ENCODE measurements at regions not wholly inside any gene's neighbourhood (a gene's known extent, or its start where the extent isn't known, plus 50 kb on each side); places are given as distances from the start of the nearest gene placed in this dataset.

GRCh38 chr10:123608047-123608446 lies 58.1 kb upstream of the GPR26 start:
- BruUV-seq (replicated peaks), result no TSS peak
- in situ Hi-C loops (cut with HindIII; ENCODE audit: extremely low pct_ligation_motif_present, low pct_unique_long_range_greater_than_20kb), result no loop called here
- Histone ChIP-seq H3K9ac (ENCODE audit: insufficient read depth, low read depth, low read length) (no peak overlapping the region), H3K79me2 (ENCODE audit: insufficient read depth, low read length) (no peaks in the 10 kb centered on the region), H3K4me1 (ENCODE audit: insufficient read depth, low read length) (no peaks in the 10 kb centered on the region), H2AFZ (ENCODE audit: low read length) (no peak overlapping the region), H3K36me3 (replicated peaks in 1 of 2; ENCODE audit: control insufficient read depth in 1 of 2, insufficient read depth in 2 of 2, low read length in 2 of 2) (no peaks in the 10 kb centered on the region), H3K4me3 (replicated peaks in 1 of 3; ENCODE audit: insufficient read depth in 1 of 3, low read depth in 2 of 3, low read length in 3 of 3) (no peak overlapping the region), H4K20me1 (ENCODE audit: insufficient read depth, low read length) (no peaks in the 10 kb centered on the region), H3K27ac (ENCODE audit: extremely low read length, insufficient read depth, low read length) (no peak overlapping the region), H3K27me3 (ENCODE audit: control insufficient read depth in 1 of 2, insufficient read depth in 2 of 2, low read length in 2 of 2) (peaks cover 0 to 4% of the 10 kb centered on the region in 2 experiments; a peak in 2 of 5 replicates), H3K4me2 (ENCODE audit: low read depth, low read length) (no peak overlapping the region), H3K9me3 (ENCODE audit: low read length) (no peaks in the 10 kb centered on the region)
- intact Hi-C loops (cut with micrococcal nuclease; ENCODE audit: unreplicated experiment), result no loop called here
- ChIA-PET CTCF (ENCODE audit: low intra/inter-chr PET ratio, low total read pairs) (no interaction called here), POLR2A (no interaction called here)
- no peak for TF ChIP-seq ZNF282 (IDR thresholded peaks at IDR 0.05; ENCODE audit: partially characterized antibody)
- WGBS (ENCODE audit: low lambda C conversion rate), result 1% methylated on average over 3 of the region's 3 CpGs
- ATAC-seq (no peak), FAIRE-seq (no peak), DNase-seq (ENCODE audit: low spot score) (no peak)

- Histone ChIP-seq H3K36me3 (replicated peaks in 1 of 2; ENCODE audit: control insufficient read depth in 1 of 2, insufficient read depth in 2 of 2, low read length in 2 of 2) (no peaks in the 10 kb centered on the region), H3K4me2 (ENCODE audit: low read depth, low read length) (no peak overlapping the region), H3K79me2 (ENCODE audit: insufficient read depth, low read length) (no peaks in the 10 kb centered on the region), H3K9me3 (ENCODE audit: low read length) (no peaks in the 10 kb centered on the region), H3K4me1 (ENCODE audit: insufficient read depth, low read length) (no peaks in the 10 kb centered on the region), H3K4me3 (replicated peaks in 1 of 3; ENCODE audit: insufficient read depth in 1 of 3, low read depth in 2 of 3, low read length in 3 of 3) (no peak overlapping the region), H3K9ac (ENCODE audit: insufficient read depth, low read depth, low read length) (no peak overlapping the region), H3K27ac (ENCODE audit: extremely low read length, insufficient read depth, low read length) (no peak overlapping the region), H3K27me3 (ENCODE audit: control insufficient read depth in 1 of 2, insufficient read depth in 2 of 2, low read length in 2 of 2) (no peaks in the 10 kb centered on the region; a peak in 1 of 5 replicates), H2AFZ (ENCODE audit: low read length) (no peak overlapping the region), H4K20me1 (ENCODE audit: insufficient read depth, low read length) (no peaks in the 10 kb centered on the region; the same call in 1 of the 2 replicates)
- no TSS peak for BruUV-seq (replicated peaks)
- in situ Hi-C loops (cut with HindIII; ENCODE audit: extremely low pct_ligation_motif_present, low pct_unique_long_range_greater_than_20kb) (no loop called here), intact Hi-C loops (cut with micrococcal nuclease; ENCODE audit: unreplicated experiment) (no loop called here)
- no peak for ATAC-seq
- FAIRE-seq, result no peak
- no peak for DNase-seq (ENCODE audit: low spot score)
- TF ChIP-seq XRCC5 (optimal IDR thresholded peaks at IDR 0.05; ENCODE audit: low read length), result no peak
- peak; percentile 90 for TF ChIP-seq CREB1 (IDR thresholded peaks at IDR 0.05)
- TF ChIP-seq CREB1 (CRISPR knock-in tag; IDR thresholded peaks at IDR 0.05), result no peak
- 19% methylated on average over 3 of the region's 3 CpGs for WGBS (ENCODE audit: low lambda C conversion rate)
- CTCF ChIA-PET (ENCODE audit: low intra/inter-chr PET ratio, low total read pairs), result no interaction called here
- POLR2A ChIA-PET, result no interaction called here
Observed at GRCh38 chr10:123611243-123611642, 54.9 kb upstream of the GPR26 start.

Data from HepG2 (cell line).